GM18858 (cell line): ENCODE measurements at regions not wholly inside any gene's neighbourhood (a gene's known extent, or its start where the extent isn't known, plus 50 kb on each side); places are given as distances from the start of the nearest gene placed in this dataset.
"Not testable (repeated sequence)": the region's sequence is repeated elsewhere in the genome, so short reads cannot be mapped to it uniquely, and the experiment has no call there.

Source experiments
- ATAC-seq: cut with Tn5 transposase; IDR thresholded peaks from one replicate; pipeline ENCODE4 v1.9.1; 2021; ENCODE audit not compliant: unreplicated experiment

DNA sequence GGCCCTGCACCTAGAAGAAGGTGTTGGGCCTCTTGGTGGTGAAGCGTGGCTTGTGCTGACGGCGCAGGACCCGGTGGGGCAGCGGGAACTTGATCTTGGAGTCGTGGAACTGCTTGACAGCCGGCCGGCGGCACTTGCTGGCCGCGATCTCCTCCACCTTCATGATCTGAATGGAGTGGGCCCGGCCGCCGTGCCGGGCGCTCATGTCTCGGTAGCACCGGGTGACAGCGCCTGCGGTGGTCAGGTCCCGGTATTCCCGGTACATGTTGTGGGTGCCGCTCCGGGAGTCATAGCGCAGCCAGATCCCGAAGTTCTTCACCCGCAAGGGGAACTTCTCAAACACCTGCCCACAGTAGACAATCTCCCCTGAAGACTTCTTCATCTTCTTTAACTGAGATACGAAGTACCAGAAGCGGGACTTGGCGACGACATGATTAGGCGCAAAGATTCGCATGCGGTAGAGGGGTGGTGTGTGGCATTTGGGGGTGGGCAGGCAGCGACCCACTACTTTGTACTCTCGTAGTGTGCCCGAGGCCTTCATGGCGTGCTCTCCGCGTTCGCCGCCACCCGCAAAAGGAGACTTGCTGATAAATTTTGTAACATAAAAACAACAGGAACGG is 92.1 kb upstream of the MSH6 start:
- not testable (repeated sequence) for ATAC-seq

DNA sequence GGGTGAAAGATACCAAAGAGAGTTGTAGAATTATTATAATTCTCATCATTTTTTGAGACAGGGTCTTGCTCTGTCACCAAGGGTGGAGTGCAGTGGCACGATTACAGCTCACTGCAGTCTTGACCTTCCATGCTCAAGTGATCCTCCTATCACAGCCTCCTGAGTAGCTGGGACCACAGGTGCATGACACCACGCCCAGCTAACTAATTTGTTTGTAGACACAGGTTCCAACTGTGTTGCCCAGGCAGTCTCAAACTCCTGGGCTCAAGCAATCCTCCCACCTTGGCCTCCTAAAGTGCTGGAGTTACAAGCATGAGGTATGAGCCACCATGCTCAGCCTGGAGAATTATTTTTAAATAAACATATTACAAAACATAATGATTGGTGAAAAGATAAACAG is 92.8 kb upstream of the MSH6 start:
- no peak for ATAC-seq

DNA sequence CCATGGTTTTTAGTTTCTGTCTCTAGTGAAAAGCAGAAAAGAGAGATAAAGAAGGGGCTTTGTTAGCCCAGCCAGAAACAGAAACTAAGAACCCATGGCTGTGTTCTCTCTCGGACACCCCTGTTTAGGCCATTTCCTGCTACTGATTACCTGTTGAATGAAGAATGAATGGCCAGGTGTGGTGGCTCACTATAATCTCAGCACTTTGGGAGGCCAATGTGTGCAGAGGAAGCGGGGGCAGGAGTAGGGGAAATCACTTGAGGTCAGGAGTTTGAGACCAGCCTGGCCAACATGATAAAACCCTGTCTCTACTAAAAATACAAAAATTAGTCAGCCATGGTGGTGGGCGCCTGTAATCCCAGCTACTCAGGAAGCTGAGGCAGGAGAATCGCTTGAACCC is 93.8 kb upstream of the MSH6 start:
- peak; percentile 46 for ATAC-seq

DNA sequence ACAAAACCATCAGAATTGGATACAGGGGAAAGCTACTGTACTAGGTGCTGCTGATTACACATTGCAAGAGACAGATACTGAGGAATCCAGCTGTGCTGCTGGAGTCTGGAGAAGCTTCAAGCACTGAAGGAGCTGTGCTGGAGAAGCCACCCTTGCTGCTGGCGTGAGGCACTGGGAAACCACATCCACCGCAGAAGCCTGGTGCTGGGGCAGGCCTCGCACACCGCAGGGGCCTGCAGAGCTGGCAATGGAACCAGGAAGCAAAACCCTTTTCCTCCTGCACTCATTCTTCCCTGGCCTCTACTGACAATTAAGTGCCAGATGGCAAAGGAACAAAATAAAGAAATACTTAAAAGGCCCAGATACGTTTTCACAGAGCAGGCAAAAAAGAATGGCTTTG is 94.4 kb upstream of the MSH6 start:
- ATAC-seq, result no peak

DNA sequence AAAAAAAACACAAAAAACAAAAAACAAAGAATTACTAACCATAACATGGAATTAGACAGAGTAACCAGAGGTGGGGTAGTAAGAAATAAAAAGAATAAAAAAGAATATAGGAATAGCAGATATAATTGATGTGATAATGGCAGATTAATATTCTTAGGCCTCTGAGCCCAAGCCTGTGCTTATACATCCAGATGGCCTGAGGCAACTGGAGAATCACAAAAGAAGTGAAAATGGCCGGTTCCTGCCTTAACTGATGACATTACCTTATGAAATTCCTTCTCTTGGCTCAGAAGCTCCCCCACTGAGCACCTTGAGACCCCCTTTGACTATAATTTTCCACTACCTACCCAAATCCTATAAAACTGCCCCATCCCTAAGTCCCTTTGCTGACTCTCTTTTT is 95.1 kb upstream of the MSH6 start:
- no peak for ATAC-seq

DNA sequence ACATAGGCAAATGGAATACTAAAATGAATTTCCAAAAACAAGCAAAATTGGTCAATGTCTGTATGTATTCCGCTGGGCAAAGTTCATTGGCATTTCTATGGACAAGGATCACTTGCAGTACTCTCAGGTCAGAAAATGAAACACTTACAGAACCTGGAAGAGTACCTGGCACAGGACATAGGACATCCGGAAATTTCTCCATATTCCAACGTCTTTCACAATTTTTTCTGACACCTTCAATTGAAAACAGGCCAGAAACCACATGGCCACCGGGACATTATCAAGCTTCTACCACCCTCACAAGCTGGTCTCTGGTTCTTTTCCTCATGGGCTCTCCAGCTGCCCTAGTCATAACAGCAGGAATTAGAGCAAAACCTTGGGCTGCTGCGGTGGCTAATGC is 96.9 kb upstream of the MSH6 start:
- no peak for ATAC-seq

DNA sequence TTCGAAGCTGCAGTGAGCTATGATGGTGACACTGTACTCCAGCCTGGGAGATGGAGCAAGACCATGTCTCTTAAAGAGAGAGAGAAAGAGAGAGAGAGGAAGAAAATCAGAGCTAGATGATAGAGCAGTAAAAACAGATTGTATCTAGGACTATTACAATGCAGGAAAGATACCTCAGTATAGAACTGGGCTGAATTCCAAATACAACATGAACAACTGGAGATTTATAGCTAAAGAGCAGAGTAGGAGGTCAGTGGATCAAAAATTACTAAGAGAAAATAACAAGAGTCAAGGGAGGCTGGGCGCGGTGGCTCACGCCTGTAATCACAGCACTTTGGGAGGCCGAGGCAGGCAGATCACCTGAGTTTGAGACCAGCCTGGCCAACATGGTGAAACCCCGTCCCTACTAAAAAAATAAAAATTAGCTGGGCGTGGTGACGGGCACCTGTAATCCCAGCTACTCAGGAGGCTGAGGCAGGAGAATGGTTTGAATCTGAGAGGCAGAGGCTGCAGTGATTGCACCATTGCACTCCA is 100.7 kb upstream of the MSH6 start:
- no peak for ATAC-seq

DNA sequence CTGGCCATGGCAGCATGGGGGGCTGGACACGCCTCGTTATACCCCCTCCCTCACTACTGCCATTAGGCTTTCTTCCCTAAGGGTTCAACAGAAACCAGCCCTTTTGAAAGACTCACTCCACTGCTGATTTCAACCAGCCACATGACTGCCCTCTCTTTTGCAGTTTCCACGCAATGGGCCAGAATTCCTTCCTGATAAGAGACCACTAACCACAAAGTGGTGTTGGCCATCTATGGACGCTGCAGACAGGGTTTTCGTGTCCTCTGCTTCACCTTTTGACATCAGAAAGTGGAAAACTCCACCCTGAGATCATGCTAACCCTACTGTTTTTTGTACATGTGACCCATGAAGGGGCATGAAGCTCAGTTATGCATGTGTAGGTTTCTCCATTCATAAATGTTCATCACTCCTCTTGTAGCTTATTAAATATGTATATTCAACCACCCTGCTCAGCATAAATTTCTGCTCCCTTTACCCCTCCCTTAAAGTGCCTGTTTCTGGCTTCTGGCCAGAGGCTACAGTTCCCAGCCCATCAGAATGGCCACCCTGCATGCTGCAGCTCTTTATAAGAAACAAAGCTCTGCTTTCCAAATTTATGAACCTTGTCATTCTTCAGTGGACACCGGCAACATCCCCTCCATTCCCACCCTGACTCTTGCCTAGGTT is 105.6 kb upstream of the KCNK12 start:
- ATAC-seq, result no peak

DNA sequence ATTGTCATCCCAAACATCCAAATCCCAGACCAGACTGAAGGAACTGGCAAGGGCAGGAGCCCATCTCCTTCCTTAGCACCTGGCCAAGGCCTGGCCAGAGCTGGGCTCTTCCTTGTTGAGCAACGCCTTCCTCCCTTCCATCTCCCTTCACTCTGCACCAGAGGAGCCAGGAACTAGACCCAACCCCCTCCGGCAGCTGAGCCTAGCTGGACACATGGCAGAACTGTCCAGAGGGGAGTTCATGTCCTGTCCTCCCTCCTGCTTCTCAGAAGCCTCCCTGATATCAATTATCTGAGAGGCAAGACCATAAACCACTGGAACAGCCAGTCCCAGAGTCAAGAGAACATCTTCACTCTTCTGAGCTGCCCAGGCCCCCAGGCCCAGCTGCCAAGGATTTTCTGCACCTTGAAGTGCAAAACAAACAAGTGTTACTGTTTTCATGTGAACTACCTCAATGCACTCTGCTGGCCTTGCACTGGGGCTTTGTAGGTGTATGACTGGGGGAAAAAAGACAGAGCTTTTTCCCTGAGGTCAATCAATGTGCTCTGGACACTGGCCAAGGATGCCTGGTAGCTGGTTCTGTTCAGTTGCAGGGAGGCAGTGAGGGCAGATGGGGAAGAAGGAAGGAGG is 104.5 kb upstream of the KCNK12 start:
- no peak for ATAC-seq

DNA sequence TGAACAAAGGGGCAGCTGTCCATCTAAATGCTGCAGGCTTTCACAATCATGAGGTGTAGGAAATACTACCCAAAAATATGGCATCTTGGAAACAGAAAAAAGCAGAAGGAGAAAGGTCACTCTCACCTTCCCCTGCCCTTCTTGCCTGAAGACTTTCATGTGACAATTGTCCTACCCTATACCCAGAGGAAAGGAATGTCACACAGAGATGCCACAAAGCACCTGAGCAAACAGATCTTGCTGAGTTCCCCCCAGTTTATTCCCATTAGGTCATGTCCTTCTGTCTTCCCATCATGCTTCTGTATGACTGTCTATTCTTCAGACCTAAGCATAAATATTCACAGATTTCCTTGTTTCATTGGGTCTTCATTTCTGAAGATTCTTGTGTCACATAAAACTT is 95.5 kb upstream of the KCNK12 start:
- ATAC-seq, result no peak

DNA sequence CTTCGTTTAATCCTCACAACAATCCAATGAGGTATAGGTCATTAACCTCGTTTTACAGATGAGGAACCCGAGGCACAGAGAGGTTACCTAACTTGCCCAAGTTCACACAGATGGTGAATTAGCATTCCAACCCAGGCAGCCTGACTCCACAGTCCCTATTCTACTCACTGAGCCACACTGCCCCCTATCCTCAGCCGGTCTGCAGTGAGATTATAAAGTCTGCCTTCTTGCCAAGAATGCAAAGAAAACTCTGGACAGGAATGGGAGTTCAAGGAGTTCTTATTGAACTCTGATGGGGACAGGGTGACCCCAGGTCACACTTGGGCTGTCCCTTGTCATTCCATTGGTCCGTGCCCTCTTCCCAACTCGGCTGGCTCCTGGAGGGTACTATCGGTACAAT is 94.0 kb upstream of the KCNK12 start:
- no peak for ATAC-seq

DNA sequence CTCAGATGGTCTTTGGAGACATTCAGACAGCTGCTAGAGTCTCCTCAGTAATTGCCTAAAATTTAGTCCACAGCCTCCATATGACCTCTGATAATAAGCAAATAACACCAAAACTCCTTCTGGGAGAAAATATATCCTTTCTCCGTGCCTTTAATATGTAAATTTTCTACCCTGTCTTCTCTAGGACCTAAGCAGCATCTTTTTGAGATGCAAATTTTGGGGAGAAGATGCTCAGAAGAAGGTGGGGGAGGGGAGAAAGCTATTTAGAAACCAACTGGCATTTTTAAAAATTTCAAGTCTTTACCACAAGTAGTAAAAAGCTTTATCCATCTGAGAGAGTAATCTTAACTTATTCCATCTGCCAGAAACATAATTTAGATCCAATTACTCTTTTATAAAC is 91.8 kb upstream of the KCNK12 start:
- ATAC-seq, result no peak

DNA sequence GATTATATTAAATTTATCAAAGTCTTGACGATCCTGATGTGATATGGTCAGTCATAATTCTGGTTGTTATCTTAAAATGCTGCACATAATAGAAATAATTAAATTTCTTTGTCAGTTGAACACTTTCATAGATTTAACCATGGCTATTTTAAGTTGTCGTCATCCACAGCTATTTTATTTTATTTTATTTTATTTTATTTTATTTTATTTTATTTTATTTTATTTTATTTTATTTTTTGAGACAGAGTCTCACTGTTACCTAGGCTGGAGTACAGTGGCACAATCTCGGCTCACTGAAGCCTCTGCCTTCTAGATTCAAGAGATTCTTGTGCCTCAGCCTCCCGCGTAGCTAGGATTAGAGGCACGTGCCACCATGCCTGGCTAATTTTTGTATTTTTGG is 90.5 kb upstream of the KCNK12 start:
- ATAC-seq, result no peak

DNA sequence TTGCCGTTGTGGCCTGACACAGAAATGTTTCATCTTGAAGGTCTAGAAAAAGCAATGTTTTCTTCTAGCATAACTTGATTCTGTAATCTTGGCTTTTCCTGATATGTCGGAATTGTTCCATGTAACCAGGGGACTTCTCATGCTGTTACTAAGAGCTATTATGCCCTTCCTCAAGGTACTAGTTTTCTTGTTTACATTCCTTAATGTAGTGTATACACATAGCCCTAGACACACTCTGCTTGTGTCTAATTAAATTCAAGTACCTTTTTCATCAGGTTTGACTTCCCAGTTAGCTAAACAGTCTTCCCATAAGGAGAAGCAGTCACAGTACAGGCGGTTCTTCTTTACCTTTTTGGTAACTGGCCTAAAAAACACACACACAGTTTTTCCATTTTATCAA is 89.4 kb upstream of the KCNK12 start:
- ATAC-seq, result no peak

DNA sequence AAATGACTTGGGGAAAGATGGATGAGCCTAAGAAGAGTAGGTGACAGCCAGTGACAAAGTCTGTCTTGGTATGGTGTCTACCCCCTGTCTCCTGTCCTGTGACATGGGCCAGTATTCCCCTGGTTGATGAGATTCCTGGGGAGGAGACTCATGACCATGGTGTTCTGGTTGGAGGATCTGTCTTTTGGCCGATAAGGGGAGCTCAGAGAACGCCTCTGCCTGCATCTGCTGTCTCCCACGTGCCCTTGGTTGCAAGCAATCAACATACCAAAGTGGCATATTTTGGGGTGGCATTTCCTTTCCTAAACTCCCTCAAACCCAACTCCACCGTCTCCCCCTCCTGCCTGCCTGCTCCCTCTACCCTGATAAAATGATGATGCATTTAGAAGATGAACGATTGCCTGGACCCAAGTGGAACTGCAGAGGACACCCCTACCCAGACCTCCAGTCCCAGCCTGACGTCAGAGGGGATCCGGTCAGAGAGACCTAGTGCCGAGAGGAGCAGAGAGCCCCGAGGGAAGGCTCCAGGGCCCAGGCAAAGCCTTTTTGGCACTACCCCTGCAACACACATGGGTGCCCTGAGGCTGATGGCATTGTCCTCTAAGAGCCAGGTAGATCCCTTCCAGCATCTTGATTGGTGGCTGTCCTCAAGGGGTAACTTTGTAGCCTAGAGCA is 88.0 kb upstream of the KCNK12 start:
- ATAC-seq, result no peak

DNA sequence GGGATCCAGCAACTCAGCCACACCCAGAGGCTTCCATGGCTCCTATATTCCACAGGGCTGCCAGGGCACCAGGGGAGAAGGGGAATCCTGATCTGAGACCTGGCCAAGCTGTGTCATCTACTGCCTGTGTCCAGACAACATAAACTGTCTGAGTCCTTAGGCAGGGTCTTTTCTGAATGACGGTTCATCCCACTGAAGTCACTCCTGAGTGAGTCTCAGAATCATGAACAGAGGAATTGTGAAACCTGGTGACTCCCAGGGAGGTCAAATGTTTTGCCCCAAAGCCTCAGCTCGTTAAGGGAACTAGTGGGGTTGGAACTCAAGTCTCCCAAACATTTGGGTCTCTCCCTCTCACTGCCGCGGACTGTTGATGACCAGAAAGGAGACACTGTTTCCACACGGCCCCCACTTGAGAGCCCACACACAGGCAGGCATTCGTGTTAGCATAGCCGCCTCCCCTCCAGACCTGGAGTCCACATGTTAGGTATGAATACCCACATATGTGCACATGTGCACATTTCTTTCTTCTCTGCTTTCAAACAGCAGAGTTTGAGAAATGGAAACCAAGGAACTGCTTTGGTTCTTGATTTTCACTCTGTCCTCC is 87.2 kb upstream of the KCNK12 start:
- ATAC-seq, result no peak

DNA sequence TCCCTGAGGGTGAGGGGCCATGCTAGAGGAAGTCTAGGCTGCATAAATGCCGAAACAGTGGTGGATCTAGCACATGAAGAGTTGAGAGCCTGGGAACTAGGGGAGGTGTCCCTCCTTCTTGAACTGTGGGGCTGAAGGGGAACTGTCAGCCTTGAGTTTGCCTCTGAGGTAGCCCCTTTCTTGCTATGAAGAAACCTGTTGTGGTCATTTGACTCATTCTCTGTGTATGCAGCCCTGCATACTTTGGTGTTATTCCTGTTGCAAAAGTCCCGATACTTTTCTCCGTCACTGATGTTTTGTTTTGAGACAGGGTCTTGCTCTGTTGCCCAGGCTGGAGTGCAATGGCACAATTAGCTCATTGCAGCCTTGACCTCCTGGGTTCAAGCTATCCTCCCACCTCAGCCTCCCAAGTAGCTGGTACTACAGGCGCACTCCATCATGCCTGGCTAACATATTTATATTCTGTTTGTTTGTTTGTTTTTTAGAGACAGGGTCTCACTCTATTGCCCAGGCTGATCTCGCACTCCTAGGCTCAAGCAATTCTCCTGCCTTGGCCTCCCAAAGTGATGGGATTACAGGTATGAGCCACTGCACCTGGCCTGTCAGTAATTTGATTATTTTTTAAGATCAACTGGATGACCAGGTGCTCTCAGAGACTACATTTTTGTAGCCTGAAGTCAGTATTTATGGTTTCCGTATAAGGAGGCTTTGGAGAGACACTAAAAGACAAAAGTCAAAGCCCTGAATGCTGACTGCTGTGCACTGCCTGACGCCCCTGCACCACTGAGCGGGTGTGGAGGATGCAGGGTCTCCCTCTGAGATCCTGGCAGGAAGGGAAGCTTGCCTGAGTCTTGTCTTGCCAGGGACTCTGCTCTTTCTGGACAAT is 86.2 kb upstream of the KCNK12 start:
- no peak for ATAC-seq

DNA sequence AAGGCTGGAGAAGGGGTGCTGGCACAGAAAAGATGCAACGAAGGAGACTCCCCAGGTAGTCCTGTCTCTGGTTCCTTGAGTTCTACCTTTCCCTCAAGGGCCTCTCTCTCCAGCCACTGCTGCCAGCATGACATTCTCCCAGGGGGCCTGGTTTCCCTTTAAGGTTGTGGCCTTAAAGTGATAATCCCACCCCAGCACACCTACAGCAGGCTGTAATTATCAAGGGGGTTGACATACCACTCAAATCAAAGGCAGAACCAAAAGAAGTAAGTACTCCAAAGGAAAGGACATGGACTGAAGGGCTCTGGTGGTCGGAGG is 84.7 kb upstream of the KCNK12 start:
- ATAC-seq, result no peak

DNA sequence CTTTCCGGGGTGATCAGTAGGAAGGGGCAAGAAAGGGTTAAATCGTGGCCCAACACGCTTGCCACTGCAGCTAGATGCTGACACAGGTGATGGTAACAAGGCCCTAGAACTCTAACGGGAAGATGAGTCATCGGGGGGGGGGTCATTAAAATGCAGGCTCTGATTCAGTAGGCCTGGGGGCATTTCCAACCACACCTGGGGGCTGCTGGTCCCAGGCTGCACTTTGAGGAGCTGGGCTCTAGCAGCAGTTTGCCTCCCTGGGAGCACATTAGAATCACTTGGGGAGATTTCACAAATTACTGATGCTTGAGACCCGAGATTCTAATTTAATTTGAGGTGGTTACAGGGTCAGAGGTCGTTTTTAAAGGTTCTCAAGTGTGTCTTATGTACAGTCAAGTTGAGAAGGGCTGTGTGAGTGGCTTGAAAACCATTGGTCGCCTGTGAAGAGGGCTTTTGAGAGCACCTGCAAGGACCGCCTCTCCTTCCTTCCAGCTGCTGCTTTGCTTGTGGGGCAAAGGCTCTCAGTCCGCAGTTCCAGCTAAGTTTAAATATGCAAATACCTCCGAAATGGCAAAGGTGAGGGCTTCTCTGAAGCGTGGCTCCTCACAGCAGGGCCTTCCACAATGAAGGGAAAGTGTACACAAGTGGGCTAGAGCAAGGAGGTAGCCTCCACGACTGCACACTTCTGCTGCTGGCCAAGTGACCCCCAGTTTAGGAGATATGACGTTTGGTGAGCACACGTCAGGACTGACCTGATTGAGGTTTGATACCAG is 84.2 kb upstream of the KCNK12 start:
- ATAC-seq, result peak; percentile 78
